H9 (cell line): ENCODE measurements at regions not wholly inside any gene's neighbourhood (a gene's known extent, or its start where the extent isn't known, plus 50 kb on each side); places are given as distances from the start of the nearest gene placed in this dataset.

Experiments used
- DNase-seq: peaks from one replicate; pipeline ENCODE4 v3.0.0-alpha.2; 2017
- H2AFZ ChIP-seq: one replicate; pipeline ENCODE4 v1.6.1; 2013; ENCODE audit warnings: mild to moderate bottlenecking, low read length, control low read depth, moderate library complexity
- H2AK5ac ChIP-seq: 2 replicates; pipeline ENCODE4 v1.6.1; 2013; ENCODE audit warnings: low read length, control low read depth, mixed read lengths; ENCODE audit not compliant: insufficient read length
- H2BK120ac ChIP-seq: one replicate; pipeline ENCODE4 v1.6.1; 2013; ENCODE audit warnings: low read depth, mild to moderate bottlenecking, low read length, control low read depth, inconsistent platforms; ENCODE audit not compliant: poor library complexity, severe bottlenecking
- H2BK12ac ChIP-seq: 2 replicates; pipeline ENCODE4 v1.6.1; 2013; ENCODE audit warnings: low read length, control low read depth, mixed read lengths, low read depth; ENCODE audit not compliant: insufficient read length
- H2BK15ac ChIP-seq: 2 replicates; pipeline ENCODE4 v1.6.1; 2013; ENCODE audit warnings: low read depth, low read length, control low read depth
- H2BK20ac ChIP-seq: one replicate; pipeline ENCODE4 v1.6.1; 2013; ENCODE audit warnings: low read depth, mild to moderate bottlenecking, low read length, control low read depth, inconsistent platforms; ENCODE audit not compliant: poor library complexity, severe bottlenecking
- H2BK5ac ChIP-seq: 2 replicates; pipeline ENCODE4 v1.6.1; 2013; ENCODE audit warnings: low read length, control low read depth, mixed read lengths; ENCODE audit not compliant: insufficient read length
- H3K14ac ChIP-seq: 2 replicates; pipeline ENCODE4 v1.6.1; 2013; ENCODE audit warnings: low read length, control low read depth; ENCODE audit not compliant: insufficient read depth
- H3K18ac ChIP-seq: 2 replicates; pipeline ENCODE4 v1.6.1; 2013; ENCODE audit warnings: low read depth, mild to moderate bottlenecking, mixed read lengths, low read length, control low read depth; ENCODE audit not compliant: insufficient read length
- H3K23ac ChIP-seq: 2 replicates; pipeline ENCODE4 v1.6.1; 2013; ENCODE audit warnings: low read length, control low read depth, mixed read lengths, low read depth; ENCODE audit not compliant: insufficient read length
- H3K23me2 ChIP-seq: 2 replicates; pipeline ENCODE4 v1.6.1; 2013; ENCODE audit warnings: low read depth, mild to moderate bottlenecking, mixed read lengths, low read length, control low read depth; ENCODE audit not compliant: insufficient read length, poor library complexity, severe bottlenecking
- H3K27ac ChIP-seq: 2 replicates; pipeline ENCODE4 v1.5.1; 2013; ENCODE audit warnings: low read length, control low read depth, mixed read lengths, low read depth; ENCODE audit not compliant: insufficient read length
- H3K27me3 ChIP-seq: 2 replicates; pipeline ENCODE4 v1.6.1; 2013; ENCODE audit warnings: low read length, control low read depth, inconsistent platforms; ENCODE audit not compliant: insufficient read depth
- H3K4ac ChIP-seq: 2 replicates; pipeline ENCODE4 v1.6.1; 2013; ENCODE audit warnings: low read depth, mild to moderate bottlenecking, control low read depth, inconsistent platforms, low read length, moderate library complexity
- H3K4me1 ChIP-seq: 2 replicates; pipeline ENCODE4 v1.6.1; 2013; ENCODE audit warnings: low read length, control low read depth, inconsistent platforms; ENCODE audit not compliant: insufficient read depth
- H3K4me2 ChIP-seq: 2 replicates; pipeline ENCODE4 v1.6.1; 2013; ENCODE audit warnings: low read length, control low read depth, mixed read lengths; ENCODE audit not compliant: insufficient read length, insufficient read depth
- H3K56ac ChIP-seq: 2 replicates; pipeline ENCODE4 v1.6.1; 2013; ENCODE audit warnings: low read depth, mild to moderate bottlenecking, mixed read lengths, low read length, control low read depth; ENCODE audit not compliant: insufficient read length
- H3K79me1 ChIP-seq: 2 replicates; pipeline ENCODE4 v1.6.1; 2013; ENCODE audit warnings: low read depth, mild to moderate bottlenecking, moderate library complexity, low read length, control low read depth, inconsistent platforms; ENCODE audit not compliant: insufficient read depth, poor library complexity, severe bottlenecking
- H3K79me2 ChIP-seq: 2 replicates; pipeline ENCODE4 v1.6.1; 2013; ENCODE audit warnings: low read length, control low read depth, inconsistent platforms; ENCODE audit not compliant: insufficient read depth
- H3K9ac ChIP-seq: 2 replicates; pipeline ENCODE4 v1.6.1; 2013; ENCODE audit warnings: low read length, control low read depth, mixed read lengths; ENCODE audit not compliant: insufficient read length; ENCODE audit errors: extremely low read depth
- H3K9me3 ChIP-seq: one replicate; pipeline ENCODE4 v1.6.1; 2013; ENCODE audit warnings: low read depth, low read length, inconsistent platforms; ENCODE audit not compliant: control insufficient read depth
- H3T11ph ChIP-seq: one replicate; pipeline ENCODE4 v1.6.1; 2013; ENCODE audit warnings: mild to moderate bottlenecking, low read length, control low read depth, inconsistent platforms
- H4K20me1 ChIP-seq: one replicate; pipeline ENCODE4 v1.6.1; 2013; ENCODE audit not compliant: control insufficient read depth, insufficient read length, insufficient read depth
- H4K5ac ChIP-seq: 2 replicates; pipeline ENCODE4 v1.6.1; 2013; ENCODE audit warnings: low read depth, mild to moderate bottlenecking, mixed read lengths, low read length, control low read depth; ENCODE audit not compliant: insufficient read length
- H4K8ac ChIP-seq: replicated peaks from 2 replicates; pipeline ENCODE4 v1.6.1; 2013; ENCODE audit warnings: low read length, control low read depth, mixed read lengths, low read depth; ENCODE audit not compliant: insufficient read length
- H4K91ac ChIP-seq: 2 replicates; pipeline ENCODE4 v1.6.1; 2013; ENCODE audit warnings: low read depth, mild to moderate bottlenecking, moderate library complexity, mixed read lengths, low read length, control low read depth; ENCODE audit not compliant: insufficient read length
- H3K27ac Mint-ChIP-seq, 3 experiments: 2 replicates in 2 of 3; 3 replicates in 1 of 3; pipeline ENCODE4 v1.8.0; 2020 to 2021; ENCODE audit warnings: mixed read lengths in 3 of 3, mild to moderate bottlenecking in 1 of 3, moderate library complexity in 1 of 3
- H3K27me3 Mint-ChIP-seq: 2 replicates; pipeline ENCODE4 v1.8.0; 2021; ENCODE audit warnings: low read depth, mild to moderate bottlenecking, moderate library complexity, mixed read lengths
- H3K36me3 Mint-ChIP-seq, 3 experiments: 2 replicates in 2 of 3; 3 replicates in 1 of 3; pipeline ENCODE4 v1.8.0; 2020 to 2021; ENCODE audit warnings: low read depth in 3 of 3, mixed read lengths in 3 of 3; ENCODE audit not compliant: insufficient read depth in 1 of 3
- H3K4me1 Mint-ChIP-seq, 2 experiments: 2 replicates each; pipeline ENCODE4 v1.8.0; 2020; ENCODE audit warnings: mixed read lengths in 2 of 2
- H3K4me3 Mint-ChIP-seq, 2 experiments: 2 replicates in 1 of 2; 3 replicates in 1 of 2; pipeline ENCODE4 v1.8.0; 2020 to 2021; ENCODE audit warnings: mild to moderate bottlenecking in 2 of 2, mixed read lengths in 2 of 2, moderate library complexity in 1 of 2
- H3K9me3 Mint-ChIP-seq, 2 experiments: 2 replicates in 1 of 2; 3 replicates in 1 of 2; pipeline ENCODE4 v1.8.0; 2020; ENCODE audit warnings: mild to moderate bottlenecking in 2 of 2, mixed read lengths in 2 of 2, moderate library complexity in 1 of 2
- TF ChIP-seq, protein P1 (sequence below): fragments of 200-600 bp; sonication (generic); conservative IDR thresholded peaks from 3 replicates; pipeline ENCODE4 v1.8.0; 2021; ENCODE audit warnings: antibody characterized with exemption, mild to moderate bottlenecking

DNA sequence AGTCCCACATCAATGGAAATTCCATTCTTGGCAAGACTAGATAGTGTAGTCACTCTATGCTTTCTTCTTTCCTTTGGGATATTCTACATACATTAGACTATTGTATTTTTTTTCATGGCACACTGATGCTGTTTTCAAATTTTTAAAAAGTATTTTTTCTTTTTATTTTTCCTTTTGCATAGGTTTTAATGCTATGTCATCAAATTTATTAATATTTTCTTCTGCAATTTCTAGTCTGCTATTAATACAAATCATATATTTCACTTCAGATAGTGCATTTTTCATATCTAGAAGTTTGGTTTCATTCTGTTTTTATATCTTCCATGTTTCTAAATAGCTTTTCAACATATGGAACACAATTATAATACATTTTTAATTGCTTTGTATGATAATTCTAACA lies 2050.1 kb upstream of the PRR20A start:
- no peak overlapping the region for H3K4ac ChIP-seq
- no peak overlapping the region for H2BK120ac ChIP-seq
- no peak overlapping the region for H2BK20ac ChIP-seq
- Mint-ChIP-seq H3K4me1 (peaks cover 35 to 36% of the 10 kb centered on the region in 2 experiments), H3K27ac (no peak overlapping the region), H3K9me3 (no peaks in the 10 kb centered on the region), H3K4me3 (no peak overlapping the region), H3K27me3 (no peaks in the 10 kb centered on the region), H3K36me3 (peaks cover 6 to 16% (median 10%) of the 10 kb centered on the region in 3 experiments)
- H3K14ac ChIP-seq: no peak overlapping the region
- no peak overlapping the region for H3K4me2 ChIP-seq
- H2BK12ac ChIP-seq: no peak overlapping the region
- H3K23ac ChIP-seq: no peak overlapping the region
- H3K56ac ChIP-seq: no peak overlapping the region
- no peak overlapping the region for H3K9ac ChIP-seq
- H3K4me1 ChIP-seq: no peaks in the 10 kb centered on the region; the same call in 1 of the 2 replicates
- no peak overlapping the region for H3T11ph ChIP-seq
- H2BK15ac ChIP-seq: no peak overlapping the region
- H2AK5ac ChIP-seq: no peak overlapping the region
- H4K91ac ChIP-seq: no peak overlapping the region
- H3K18ac ChIP-seq: no peak overlapping the region
- TF ChIP-seq, protein P1, sequence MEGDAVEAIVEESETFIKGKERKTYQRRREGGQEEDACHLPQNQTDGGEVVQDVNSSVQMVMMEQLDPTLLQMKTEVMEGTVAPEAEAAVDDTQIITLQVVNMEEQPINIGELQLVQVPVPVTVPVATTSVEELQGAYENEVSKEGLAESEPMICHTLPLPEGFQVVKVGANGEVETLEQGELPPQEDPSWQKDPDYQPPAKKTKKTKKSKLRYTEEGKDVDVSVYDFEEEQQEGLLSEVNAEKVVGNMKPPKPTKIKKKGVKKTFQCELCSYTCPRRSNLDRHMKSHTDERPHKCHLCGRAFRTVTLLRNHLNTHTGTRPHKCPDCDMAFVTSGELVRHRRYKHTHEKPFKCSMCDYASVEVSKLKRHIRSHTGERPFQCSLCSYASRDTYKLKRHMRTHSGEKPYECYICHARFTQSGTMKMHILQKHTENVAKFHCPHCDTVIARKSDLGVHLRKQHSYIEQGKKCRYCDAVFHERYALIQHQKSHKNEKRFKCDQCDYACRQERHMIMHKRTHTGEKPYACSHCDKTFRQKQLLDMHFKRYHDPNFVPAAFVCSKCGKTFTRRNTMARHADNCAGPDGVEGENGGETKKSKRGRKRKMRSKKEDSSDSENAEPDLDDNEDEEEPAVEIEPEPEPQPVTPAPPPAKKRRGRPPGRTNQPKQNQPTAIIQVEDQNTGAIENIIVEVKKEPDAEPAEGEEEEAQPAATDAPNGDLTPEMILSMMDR: no peak
- H3K9me3 ChIP-seq: no peaks in the 10 kb centered on the region
- no peak overlapping the region for H2AFZ ChIP-seq
- no peak overlapping the region for H2BK5ac ChIP-seq
- H4K8ac ChIP-seq: no peak overlapping the region
- H3K23me2 ChIP-seq: no peaks in the 10 kb centered on the region
- no peak for DNase-seq
- H4K20me1 ChIP-seq: no peaks in the 10 kb centered on the region
- no peaks in the 10 kb centered on the region for H3K27me3 ChIP-seq
- H4K5ac ChIP-seq: no peak overlapping the region
- H3K79me1 ChIP-seq: no peaks in the 10 kb centered on the region
- no peaks in the 10 kb centered on the region for H3K79me2 ChIP-seq
- no peak overlapping the region for H3K27ac ChIP-seq
